Right lobe of liver (tissue), 4 donors: ENCODE measurements at regions not wholly inside any gene's neighbourhood (a gene's known extent, or its start where the extent isn't known, plus 50 kb on each side); places are given as distances from the start of the nearest gene placed in this dataset.
"Not testable (repeated sequence)": the region's sequence is repeated elsewhere in the genome, so short reads cannot be mapped to it uniquely, and the experiment has no call there.

Source experiments
- CTCF ChIP-seq, 4 donors: fragments of 200-600 bp in 3 of 4; fragments of 450-650 bp in 1 of 4; IDR thresholded peaks; one replicate each; pipeline versions ENCODE4 v1.5.1 to v1.8.0; 2016 to 2022; ENCODE audit warnings: antibody characterized with exemption in 4 of 4, mild to moderate bottlenecking in 2 of 4
- POLR2A ChIP-seq: fragments of 450-650 bp; IDR thresholded peaks from one replicate; pipeline ENCODE4 v1.6.1; 2017; ENCODE audit warnings: antibody characterized with exemption, mild to moderate bottlenecking
- donor health status: DM: no; HTN: no; CAD: no.
- donor health status: DM: no; HTN: no; CAD: no.
- donor health status: DM: no; HTN: yes; CAD: no.

- not testable (repeated sequence) for TF ChIP-seq CTCF (IDR thresholded peaks at IDR 0.05); POLR2A
These were observed 326.5 kb downstream of the PCDH11X start for GRCh38 chrX:92105693-92106092.
